Epithelial cell of prostate (primary cell): ENCODE measurements at regions not wholly inside any gene's neighbourhood (a gene's known extent, or its start where the extent isn't known, plus 50 kb on each side); places are given as distances from the start of the nearest gene placed in this dataset.

Source experiments
- DNase-seq: peaks from one replicate; pipeline ENCODE4 v3.0.0-alpha.2; 2011; ENCODE audit warnings: low read depth, low spot score
- H3K27ac ChIP-seq: fragments of 450-650 bp; 2 replicates; pipeline ENCODE4 v1.5.1; 2017; ENCODE audit warnings: mild to moderate bottlenecking

DNA sequence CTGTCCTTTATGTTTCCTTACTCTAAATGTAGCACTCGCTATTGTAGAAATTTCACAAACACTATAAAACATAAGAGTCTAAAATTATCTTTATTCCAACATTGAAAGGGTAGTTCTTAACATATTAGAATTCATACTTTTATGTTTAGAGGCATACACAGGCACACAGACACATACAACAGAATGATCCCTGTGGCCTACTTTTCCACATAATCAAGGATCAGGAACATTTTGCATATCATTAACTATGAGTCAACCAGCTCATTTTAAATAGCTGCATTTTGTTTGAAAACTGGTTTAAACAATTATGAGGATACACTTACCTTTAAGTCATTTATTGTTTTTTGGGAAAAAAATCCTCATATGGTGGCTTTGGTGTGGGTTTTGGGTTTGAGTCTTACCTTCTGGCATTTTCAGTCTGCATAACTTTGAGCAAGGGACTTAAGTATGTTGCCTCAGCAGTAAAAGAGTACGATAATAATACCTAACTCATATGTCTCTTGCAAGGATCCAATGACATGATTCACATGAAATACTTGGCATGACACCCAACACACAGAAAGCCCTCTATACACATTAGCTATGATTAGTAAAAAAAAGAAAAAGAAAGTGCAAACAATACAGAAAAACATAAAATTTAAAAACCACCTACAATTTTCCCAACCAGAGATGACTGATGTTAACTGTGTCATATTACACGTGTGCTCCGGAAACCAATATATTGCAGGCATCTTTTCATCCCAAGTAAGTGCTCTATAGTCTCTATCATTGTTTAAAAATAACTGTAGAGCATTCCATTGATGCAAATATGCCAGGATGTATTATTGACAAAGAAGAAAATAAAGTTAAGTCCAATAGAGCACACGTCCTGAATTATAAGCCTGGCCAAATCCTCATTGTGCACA lies 213.1 kb upstream of the ADAMTS9 start:
- no peak for DNase-seq

DNA sequence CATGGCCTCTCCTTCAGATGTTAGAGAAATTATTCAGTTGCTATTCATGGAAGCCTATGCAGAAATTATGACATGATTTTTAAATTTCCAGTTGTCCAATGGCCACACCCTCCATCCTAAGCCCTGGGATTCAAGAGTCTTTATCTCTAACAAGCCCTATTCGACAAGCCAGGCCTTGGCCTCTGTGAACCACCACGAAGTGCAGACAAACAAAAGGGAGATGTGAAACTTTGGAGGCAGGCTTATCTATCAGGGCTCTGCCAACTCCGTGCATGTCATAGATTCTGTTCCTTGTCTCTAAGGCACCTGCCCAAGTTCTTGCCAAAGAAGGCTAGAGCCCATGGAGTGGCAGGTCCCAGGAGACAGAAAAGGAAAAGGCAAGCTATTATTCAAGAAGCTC lies 212.4 kb upstream of the ADAMTS9 start:
- H3K27ac ChIP-seq: no peak overlapping the region
- no peak for DNase-seq

More for the DNA sequence above, 213.1 kb upstream of the ADAMTS9 start:
- no peak overlapping the region for H3K27ac ChIP-seq

DNA sequence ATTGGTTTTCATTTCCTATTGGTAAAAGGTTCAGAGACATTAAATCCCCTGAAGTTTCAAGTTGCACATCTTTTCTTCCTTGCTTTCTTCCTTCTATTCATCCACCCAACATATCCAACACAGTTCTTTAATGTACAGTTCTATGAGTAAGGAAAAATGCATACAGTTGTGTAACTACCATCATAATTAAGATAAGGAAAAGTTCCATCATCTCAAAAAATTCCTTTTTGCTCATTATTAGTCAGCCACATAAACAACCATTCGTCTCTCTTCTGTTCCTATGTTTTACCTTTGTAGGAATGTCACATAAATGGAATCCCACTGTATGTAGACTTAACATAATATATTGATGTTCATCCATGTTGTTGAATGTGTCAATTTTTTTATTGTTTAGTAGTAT lies 211.1 kb upstream of the ADAMTS9 start:
- DNase-seq: no peak
- no peak overlapping the region for H3K27ac ChIP-seq

DNA sequence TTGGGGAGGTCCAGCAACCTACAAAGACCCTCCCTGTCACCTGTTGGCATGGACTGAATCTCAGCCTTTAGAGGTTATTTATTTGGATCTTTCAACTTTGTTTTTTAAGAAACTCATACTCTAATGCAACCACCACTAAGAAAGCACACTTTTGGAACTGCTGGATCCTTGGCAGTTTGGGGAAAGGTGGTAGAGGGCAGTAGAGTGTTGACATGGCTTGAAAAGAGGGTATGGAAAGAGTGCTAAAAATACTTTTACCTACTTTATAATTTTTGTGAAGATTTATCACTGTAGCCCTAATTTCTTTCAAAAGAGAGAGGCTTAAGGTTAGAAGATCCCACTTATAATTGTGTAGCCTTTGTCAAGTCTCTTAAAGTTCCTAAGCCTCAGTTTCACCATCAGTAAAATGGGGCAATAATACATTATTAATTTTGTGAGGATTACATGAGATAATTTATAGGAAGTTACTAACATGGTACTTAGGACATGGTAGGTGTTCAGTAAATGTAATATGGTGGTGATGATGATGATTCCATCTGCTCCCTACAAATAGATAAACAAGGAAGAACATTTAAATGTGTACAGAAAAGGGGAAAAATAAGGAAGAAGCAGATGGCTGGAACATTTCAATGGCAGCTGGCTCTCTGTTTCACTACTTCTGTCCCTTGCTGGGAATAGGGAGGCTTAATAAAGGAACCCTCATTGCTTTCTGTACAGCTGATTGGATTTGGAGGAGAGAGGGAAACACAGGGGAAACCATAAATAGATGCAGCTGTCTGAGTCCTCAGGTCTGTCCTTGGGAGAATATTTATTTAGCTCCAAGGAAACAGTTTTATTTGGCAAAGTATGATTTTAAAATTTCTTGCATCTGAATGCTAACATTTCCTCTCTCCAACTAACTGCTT lies 208.4 kb upstream of the ADAMTS9 start:
- no peak overlapping the region for H3K27ac ChIP-seq
- DNase-seq: no peak

DNA sequence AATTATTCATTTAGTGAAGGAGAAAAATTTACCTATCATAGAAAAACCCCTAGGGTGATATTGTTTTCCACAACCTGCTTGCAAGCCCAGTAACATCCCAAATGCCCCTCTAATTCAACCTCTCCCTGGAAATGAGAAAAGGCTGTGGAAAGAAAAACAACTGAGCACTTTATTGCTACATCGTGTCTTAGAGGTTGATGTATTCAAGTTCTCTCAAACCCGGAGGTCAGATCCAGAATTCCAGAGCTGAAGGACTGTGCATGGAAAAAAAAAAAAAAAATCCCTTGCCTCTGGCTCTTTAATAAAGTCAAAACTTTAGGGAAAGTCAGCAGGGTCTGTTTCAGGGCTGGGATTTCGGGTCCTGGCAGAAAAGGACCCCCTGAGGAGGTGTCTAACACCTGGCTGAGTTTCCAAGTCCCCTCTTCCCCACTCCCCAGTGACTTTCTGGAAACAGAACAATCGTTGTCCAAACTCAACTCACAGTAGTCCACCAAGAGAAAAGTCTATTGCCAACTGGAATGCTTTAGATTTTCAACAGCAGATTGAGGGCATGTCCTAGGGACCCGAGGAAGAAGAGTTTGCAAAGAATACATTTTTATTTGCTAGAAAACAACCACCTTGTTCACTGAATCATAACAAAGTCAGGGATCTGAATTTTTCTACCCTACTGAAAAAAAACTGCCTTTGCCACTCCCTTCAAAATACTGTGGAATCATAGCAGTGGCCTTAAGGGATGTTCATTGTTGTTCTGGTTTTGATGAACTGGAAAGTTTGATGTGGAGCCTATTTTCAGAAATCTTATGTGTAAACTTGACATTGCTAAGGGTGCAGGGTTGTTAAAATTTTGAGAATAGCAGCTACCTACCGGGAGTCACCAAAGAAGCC lies 207.5 kb upstream of the ADAMTS9 start:
- H3K27ac ChIP-seq: no peak overlapping the region
- DNase-seq: no peak

DNA sequence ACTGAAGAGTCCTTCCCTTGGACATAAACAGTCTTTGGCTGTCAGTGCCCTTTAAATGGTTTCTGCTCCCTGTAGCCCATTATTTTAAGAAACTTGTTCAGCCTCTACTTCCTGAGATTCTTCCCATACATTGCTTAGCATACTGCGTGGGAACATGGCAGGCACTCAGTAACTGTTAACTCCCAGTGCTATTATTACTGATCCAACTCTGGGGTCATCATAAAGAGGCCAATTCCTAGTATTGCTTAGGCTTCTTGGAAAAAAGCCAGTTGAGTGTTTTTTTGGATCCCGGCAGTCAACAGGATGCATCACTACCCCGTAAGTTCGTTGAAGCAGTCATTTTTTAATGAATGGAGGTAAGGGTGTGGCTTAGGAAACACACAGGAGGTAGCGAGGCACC lies 206.2 kb upstream of the ADAMTS9 start:
- DNase-seq: no peak
- no peak overlapping the region for H3K27ac ChIP-seq

DNA sequence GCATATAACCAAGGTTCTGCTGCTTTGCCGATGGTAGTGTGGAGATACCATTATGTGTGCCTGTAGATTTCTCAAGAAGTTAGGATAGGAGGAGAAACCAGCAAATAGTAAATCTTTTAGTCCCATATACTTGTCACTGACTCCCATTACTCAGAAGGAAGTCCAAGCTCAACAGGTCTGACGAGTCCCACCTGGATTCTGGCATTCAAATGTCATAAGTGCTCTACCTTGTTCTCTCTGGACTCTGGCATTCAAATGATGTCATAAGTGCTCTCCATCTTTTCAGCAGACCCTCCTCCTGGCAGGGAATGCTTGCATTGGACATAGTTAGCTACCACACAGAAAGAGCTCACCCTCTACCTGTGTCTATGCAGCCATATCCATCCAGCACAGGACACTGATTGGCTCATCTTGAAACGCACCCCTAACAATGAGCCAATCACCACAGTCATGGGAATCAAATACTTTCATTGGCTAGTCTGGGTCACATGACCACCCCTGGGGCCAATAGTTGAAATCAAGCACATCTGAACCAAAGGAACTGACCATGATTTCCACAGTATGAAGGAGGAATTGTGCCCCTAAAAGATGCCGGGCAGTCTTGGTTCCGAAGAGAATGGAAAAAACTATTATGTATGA lies 205.0 kb upstream of the ADAMTS9 start:
- DNase-seq: peak; percentile 16
- H3K27ac ChIP-seq: no peak overlapping the region

DNA sequence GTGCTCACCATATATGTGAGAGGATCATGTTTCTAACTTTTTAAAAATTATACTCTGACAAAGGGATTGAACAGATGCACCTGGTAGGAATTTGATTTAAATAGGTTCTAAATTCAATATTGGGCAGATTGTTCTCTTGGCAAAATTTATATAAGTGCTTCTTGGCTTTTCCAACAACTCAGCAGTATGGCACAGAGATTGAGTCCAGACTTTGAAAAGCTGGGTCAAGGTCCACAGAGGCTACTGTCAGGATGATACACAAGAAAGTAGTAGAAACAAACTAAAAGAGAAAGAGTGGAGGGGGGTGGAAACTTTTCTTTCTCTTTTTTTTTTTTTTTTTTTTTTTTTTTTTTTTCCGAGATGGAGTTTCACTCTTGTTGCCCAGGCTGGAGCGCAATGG lies 203.2 kb upstream of the ADAMTS9 start:
- no peak overlapping the region for H3K27ac ChIP-seq
- DNase-seq: no peak

DNA sequence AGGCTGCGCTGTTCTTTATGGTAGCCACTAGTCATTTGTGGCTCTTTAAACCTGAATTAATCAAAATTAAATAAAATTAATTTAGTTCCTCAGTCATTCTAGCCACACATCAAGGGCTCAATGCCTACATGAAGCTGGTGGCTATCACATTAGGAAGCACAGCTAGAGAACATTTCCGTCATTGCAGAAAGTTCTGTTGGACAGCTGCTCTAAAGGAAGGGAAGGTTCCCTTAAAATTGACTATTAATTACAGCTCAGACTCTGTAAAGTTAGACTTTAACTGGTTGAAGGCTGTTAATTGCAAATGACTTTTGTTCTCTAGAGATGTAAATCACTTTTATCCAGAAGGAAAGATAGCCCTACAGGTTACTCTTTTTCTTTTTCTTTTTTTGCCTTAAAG lies 202.7 kb upstream of the ADAMTS9 start:
- no peak overlapping the region for H3K27ac ChIP-seq
- no peak for DNase-seq

DNA sequence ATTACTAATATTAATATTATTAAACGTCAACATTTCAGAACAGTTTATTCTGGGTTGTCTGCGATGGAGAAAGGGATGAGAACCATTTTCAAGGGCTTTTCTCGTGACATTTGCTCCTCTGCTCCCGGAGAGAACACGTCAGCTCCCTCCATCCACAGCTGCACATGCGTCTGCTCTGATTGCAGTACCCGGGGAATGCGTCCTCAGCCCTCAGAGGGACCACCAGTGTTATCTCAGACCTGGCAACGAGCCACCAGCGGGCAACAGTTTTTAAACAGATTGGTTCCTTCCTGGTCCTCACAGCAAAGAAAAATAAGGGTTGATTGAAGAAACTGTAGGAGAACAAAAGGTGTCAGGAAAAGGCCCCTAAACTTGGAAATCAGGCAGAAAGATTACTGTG lies 202.2 kb upstream of the ADAMTS9 start:
- H3K27ac ChIP-seq: no peak overlapping the region

DNA sequence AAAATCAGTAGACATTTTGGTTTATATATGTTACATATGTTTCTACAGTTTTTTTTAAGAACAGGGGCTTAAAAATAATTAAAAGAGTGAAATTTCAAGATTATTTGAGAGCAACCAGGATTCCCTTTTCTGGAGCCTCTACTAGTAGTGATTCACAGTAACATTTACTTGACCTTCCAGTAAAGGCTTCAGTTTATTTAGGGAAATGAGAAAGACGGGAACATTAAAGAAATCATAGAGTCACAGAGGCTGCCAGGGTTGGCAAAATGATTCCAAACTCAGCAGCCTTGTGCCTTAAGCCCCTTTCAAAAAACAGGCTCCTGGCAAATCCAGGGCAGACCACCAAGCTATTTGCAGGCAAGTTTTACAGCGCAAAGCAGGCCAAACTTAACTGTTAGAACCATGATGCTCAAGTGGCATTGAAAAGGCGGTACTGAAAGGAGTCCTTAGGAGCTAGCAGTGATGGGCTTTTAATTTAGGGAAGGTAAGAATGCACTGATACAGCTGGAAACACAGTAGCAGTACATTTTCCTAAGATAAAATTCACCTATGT lies 201.1 kb upstream of the ADAMTS9 start:
- no peak for DNase-seq
- no peak overlapping the region for H3K27ac ChIP-seq

More for the DNA sequence above, 202.2 kb upstream of the ADAMTS9 start:
- DNase-seq: no peak

DNA sequence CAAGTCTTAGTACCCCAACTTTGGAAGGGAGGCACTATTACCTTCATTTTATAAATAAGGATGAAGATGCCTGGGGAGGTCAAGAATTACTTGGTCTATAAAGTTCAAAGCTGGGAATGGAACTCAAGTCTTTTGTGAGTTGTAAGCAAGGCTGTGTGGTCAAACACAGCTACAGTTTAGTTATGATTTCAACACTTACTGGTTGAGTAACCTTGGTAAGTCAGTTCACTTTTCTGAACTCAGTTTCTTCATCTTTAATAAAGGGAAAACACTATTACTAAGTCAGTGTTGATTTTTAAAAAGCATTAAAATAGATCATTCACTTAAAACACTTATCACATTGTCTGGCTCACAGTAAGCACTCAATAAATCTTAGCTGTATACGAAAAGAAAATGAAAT lies 200.4 kb upstream of the ADAMTS9 start:
- H3K27ac ChIP-seq: no peak overlapping the region

DNA sequence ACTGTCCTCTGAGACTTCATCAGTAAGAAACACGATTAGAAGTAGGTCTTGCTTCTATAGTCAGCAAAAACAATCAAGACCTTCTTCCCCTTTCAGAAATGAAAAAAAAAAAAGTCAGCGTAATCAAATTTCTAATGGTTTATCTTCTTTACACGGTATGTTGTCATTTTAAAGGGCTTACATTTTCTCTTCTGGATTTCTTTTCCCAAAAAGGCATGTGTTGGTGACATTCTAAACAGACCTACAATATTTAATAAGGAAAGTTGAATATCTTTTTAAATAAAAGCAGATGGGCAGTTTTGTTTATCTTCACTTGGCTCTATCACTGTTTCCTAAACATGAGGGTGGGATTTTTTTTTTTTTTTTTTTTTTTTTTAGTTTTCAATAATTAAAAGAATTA lies 197.3 kb upstream of the ADAMTS9 start:
- no peak for DNase-seq

More for the DNA sequence above, 200.4 kb upstream of the ADAMTS9 start:
- no peak for DNase-seq

DNA sequence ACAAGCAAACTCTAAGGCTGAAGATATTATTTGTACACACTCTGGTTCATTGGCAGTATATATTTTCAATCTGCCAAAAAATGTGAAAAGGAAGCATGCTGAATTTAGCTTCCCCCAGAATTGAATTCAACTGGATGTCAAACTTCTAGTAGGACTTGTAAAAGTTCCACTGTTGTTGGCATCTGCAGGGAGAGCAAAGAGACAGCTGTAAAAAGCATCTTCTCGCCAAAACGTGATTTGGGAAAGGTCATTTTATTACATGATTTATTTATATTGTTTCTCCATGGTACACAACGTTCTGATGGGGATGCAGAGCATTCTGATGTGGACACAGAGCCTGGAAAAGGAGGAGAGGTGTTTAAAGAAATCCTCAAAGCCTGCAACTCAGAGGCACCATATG lies 196.7 kb upstream of the ADAMTS9 start:
- H3K27ac ChIP-seq: no peak overlapping the region
- DNase-seq: no peak

More for the DNA sequence above, 197.3 kb upstream of the ADAMTS9 start:
- H3K27ac ChIP-seq: no peak overlapping the region

DNA sequence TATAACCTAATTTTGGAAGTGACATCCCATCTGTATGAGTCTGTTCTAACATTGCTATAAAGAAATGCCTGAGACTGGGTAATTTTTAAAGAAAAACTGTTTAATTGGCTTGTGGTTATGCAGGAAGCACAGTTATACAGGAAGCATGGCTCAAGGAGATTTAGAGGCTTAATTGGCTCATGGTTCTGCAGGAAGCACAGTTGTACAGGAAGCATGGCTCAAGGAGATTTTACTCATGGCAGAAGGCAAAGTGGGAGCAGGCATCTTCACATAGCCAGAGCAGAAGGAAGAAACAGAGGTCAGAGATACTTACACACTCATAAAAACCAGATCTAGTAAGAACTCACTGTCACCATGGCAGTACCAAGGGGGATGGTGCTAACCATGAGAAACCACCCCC lies 193.1 kb upstream of the ADAMTS9 start:
- H3K27ac ChIP-seq: no peak overlapping the region
- DNase-seq: no peak

DNA sequence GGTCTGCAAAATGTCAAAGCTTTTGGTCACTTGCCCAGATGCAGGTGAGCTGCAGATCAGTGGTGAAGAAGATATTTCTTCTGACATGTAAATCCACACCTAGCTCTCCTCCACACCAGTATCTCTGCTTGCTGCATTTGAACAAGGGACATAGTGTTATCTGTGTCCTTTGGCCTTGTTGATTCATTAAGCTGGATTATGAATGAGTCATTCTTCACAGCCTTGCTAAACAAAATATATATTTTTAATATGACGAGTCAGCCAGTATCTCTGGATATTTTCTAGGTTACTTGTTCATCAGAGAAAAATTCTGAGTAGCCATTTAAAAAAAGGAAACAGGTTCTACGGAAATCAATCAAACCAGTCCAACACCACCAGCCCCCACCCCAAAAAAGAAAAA lies 190.6 kb upstream of the ADAMTS9 start:
- DNase-seq: peak; percentile 33
- peak overlapping the region; percentile 3 for H3K27ac ChIP-seq

DNA sequence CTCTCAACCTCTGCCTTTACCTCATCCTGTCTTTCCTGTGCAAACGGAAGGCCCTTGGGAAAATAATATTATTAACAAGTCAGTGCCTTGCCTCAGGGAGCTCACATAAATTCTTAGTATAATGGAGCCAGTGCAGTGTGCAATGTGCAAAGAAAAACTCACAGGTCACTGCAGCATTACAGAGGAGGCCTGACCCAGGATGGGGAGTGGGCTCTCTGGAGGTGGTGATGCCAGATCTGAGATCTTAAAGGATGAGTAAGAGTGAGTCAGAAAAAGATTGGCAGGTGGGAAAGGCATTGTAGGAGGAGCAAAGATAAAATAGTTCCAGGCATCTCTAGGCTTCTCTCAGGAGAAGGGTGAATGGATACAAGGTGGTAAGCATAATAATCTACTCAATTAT lies 185.6 kb upstream of the ADAMTS9 start:
- no peak for DNase-seq
- no peak overlapping the region for H3K27ac ChIP-seq

DNA sequence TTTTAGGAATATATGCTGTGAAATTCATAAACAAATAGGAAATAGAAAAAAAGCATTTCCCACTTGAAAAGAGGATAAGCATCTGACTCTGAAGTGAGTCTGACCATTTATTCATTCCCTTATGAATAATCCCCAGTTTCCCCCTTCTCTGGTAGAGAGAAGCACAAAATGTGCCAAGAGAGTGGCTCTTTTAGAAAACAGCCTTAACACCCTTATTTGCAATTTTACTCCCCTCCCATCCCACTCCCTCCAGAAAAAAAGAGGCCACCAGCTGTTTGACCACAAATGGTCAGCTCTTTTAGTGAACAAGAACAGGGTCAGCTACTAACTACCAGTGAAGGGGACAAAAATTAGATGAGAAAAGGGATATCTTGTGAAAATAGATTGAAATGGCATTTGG lies 184.5 kb upstream of the ADAMTS9 start:
- no peak for DNase-seq
- no peak overlapping the region for H3K27ac ChIP-seq

DNA sequence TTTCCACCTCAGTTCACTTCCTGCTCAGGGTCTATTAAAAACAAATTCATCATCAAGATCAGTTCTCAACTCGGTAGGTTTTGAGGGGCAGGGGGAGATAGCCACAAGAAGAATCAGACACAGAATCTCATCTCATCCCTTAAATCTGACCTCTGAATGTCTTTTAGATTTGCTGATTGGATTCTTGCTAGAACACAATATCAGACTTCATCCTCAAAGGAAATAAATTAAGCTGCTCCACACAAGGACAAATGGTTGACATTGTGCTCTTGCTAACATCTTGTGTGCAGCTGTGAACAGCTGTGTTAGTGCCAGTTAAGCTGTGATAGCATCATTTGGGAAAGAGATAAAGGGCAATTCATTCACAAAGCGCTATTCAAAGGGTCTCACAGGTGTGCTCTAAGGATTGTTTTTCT lies 184.0 kb upstream of the ADAMTS9 start:
- H3K27ac ChIP-seq: no peak overlapping the region
- DNase-seq: no peak
